ENCODE measurements at regions not wholly inside any gene's neighbourhood (a gene's known extent, or its start where the extent isn't known, plus 50 kb on each side); places are given as distances from the start of the nearest gene placed in this dataset.

DNA sequence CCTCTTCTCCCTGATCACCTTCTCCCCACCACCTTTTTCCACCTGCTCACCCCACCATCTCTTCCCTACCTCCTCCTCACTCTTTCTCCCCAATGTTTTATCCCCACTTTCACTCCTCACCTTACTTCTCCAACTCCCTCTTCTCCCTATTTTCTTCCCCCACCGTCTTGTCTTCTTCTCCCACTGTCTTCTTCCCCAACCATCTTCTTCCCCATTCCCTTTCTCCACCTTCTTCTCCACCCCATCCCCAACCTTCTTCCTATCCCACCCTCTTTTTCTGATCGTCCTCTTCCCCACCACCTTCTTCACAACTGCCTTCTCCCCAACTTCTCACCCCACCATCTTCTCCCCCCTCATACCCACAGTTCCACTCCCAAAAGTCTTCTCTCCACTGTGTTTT is 929.4 kb downstream of the UQCRFS1 start:
- H3K27me3 ChIP-seq (ENCODE audit: insufficient read depth, low read length): no peaks in the 10 kb centered on the region
- no peak overlapping the region for H2AFZ ChIP-seq (ENCODE audit: low read length)
- no peaks in the 10 kb centered on the region for H3K36me3 ChIP-seq (ENCODE audit: insufficient read depth, low read length)
- H3K4me1 ChIP-seq (ENCODE audit: insufficient read depth, low read length): no peaks in the 10 kb centered on the region
- no peaks in the 10 kb centered on the region for H4K20me1 ChIP-seq (ENCODE audit: insufficient read depth, low read length)
- no peak overlapping the region for H3K4me3 ChIP-seq (ENCODE audit: insufficient read depth, low read length)
- TF ChIP-seq, protein P1, sequence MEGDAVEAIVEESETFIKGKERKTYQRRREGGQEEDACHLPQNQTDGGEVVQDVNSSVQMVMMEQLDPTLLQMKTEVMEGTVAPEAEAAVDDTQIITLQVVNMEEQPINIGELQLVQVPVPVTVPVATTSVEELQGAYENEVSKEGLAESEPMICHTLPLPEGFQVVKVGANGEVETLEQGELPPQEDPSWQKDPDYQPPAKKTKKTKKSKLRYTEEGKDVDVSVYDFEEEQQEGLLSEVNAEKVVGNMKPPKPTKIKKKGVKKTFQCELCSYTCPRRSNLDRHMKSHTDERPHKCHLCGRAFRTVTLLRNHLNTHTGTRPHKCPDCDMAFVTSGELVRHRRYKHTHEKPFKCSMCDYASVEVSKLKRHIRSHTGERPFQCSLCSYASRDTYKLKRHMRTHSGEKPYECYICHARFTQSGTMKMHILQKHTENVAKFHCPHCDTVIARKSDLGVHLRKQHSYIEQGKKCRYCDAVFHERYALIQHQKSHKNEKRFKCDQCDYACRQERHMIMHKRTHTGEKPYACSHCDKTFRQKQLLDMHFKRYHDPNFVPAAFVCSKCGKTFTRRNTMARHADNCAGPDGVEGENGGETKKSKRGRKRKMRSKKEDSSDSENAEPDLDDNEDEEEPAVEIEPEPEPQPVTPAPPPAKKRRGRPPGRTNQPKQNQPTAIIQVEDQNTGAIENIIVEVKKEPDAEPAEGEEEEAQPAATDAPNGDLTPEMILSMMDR (IDR thresholded peaks at IDR 0.05; ENCODE audit: extremely low read depth, low read depth, low read length): no peak
- DNase-seq (ENCODE audit: insufficient read length, low spot score, missing footprints): no peak
- no peaks in the 10 kb centered on the region for H3K79me2 ChIP-seq (ENCODE audit: insufficient read depth, low read length)
- H3K27ac ChIP-seq (ENCODE audit: low read depth, low read length): no peak overlapping the region
- no peak overlapping the region for H3K4me2 ChIP-seq (ENCODE audit: insufficient read depth, low read length)
- no peaks in the 10 kb centered on the region for H3K9me3 ChIP-seq (ENCODE audit: low read depth, low read length)

DNA sequence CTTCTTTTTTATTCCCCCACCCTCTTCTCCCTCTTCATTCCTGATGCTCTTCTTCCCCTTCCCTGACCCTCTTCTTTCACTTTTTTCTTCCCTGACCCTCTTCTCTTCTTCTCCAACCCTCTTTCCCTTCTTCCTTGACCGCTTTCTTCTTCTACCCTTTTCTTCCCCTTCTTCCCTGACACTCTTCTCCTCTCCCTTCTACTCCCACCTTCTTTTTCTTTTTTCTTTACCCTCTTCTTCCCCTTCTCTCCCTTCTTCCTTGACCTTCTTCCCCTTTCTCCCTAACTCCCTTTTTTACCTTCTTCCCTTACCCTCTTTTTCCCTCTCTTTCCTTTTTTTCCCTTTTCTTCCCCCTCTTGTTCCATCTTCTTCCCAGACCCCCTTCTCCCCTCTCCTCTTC is 931.3 kb downstream of the UQCRFS1 start:
- Histone ChIP-seq H3K36me3 (ENCODE audit: insufficient read depth, low read length) (no peaks in the 10 kb centered on the region), H3K27ac (ENCODE audit: low read depth, low read length) (no peak overlapping the region), H3K4me1 (ENCODE audit: insufficient read depth, low read length) (no peaks in the 10 kb centered on the region), H3K79me2 (ENCODE audit: insufficient read depth, low read length) (no peaks in the 10 kb centered on the region), H3K4me3 (ENCODE audit: insufficient read depth, low read length) (no peak overlapping the region), H4K20me1 (ENCODE audit: insufficient read depth, low read length) (no peaks in the 10 kb centered on the region), H3K4me2 (ENCODE audit: insufficient read depth, low read length) (no peak overlapping the region), H3K9me3 (ENCODE audit: low read depth, low read length) (no peaks in the 10 kb centered on the region), H2AFZ (ENCODE audit: low read length) (no peak overlapping the region), H3K27me3 (ENCODE audit: insufficient read depth, low read length) (no peaks in the 10 kb centered on the region)
- no peak for DNase-seq (ENCODE audit: insufficient read length, low spot score, missing footprints)
- TF ChIP-seq, protein P1 (IDR thresholded peaks at IDR 0.05; ENCODE audit: extremely low read depth, low read depth, low read length): no peak

DNA sequence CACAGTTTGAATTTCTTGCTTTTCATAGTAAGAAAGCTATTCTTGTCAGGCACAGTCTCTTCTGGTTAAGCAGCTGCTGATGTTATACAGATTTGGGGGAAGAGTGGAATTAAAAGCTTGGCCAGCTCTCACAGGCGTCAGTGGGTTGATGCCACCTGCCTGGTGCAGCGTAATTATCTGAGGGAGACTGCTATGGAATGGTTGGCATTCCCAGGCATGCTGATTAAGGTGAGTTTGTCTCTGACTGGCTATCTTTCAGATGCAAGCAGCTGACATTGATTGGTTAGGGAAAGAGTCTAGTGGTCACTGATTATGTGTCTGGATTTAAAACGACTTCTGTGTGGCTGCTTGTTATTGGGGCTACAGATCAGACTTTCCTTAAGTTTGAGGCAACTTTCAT is 948.4 kb downstream of the UQCRFS1 start:
- DNase-seq (ENCODE audit: insufficient read length, low spot score, missing footprints): no peak
- H3K27ac ChIP-seq (ENCODE audit: low read depth, low read length): no peak overlapping the region
- no peaks in the 10 kb centered on the region for H3K36me3 ChIP-seq (ENCODE audit: insufficient read depth, low read length)
- no peaks in the 10 kb centered on the region for H3K27me3 ChIP-seq (ENCODE audit: insufficient read depth, low read length)
- no peaks in the 10 kb centered on the region for H3K9me3 ChIP-seq (ENCODE audit: low read depth, low read length)
- no peak overlapping the region for H3K4me2 ChIP-seq (ENCODE audit: insufficient read depth, low read length)
- H2AFZ ChIP-seq (ENCODE audit: low read length): no peak overlapping the region
- TF ChIP-seq, protein P1 (IDR thresholded peaks at IDR 0.05; ENCODE audit: extremely low read depth, low read depth, low read length): no peak
- H4K20me1 ChIP-seq (ENCODE audit: insufficient read depth, low read length): no peaks in the 10 kb centered on the region
- H3K79me2 ChIP-seq (ENCODE audit: insufficient read depth, low read length): no peaks in the 10 kb centered on the region
- no peak overlapping the region for H3K4me3 ChIP-seq (ENCODE audit: insufficient read depth, low read length)
- no peaks in the 10 kb centered on the region for H3K4me1 ChIP-seq (ENCODE audit: insufficient read depth, low read length)

DNA sequence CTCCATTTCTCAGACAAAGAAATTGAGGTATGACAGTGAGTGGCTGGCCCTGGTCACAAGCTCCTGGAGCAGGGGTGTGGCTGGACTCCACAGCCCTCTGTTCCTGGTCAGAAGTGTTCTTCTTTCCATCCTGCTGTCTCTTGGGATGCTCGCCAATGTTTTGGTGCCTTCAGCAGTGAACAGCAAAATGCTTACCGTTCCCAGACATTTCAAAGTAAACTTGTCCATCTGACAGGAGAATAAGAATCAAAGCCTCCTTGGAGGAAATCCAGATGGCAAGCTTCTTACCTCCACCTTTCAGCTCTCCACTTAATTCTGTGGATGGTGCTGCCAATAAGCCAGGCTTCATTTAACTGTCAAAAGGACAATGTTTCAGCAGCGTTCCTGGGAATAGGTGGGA is 954.1 kb downstream of the UQCRFS1 start:
- Histone ChIP-seq H3K36me3 (ENCODE audit: insufficient read depth, low read length) (no peaks in the 10 kb centered on the region), H3K9me3 (ENCODE audit: low read depth, low read length) (no peaks in the 10 kb centered on the region), H3K27me3 (ENCODE audit: insufficient read depth, low read length) (no peaks in the 10 kb centered on the region), H3K4me1 (ENCODE audit: insufficient read depth, low read length) (no peaks in the 10 kb centered on the region), H3K27ac (ENCODE audit: low read depth, low read length) (no peak overlapping the region), H3K4me2 (ENCODE audit: insufficient read depth, low read length) (no peak overlapping the region), H3K79me2 (ENCODE audit: insufficient read depth, low read length) (no peaks in the 10 kb centered on the region), H3K4me3 (ENCODE audit: insufficient read depth, low read length) (no peak overlapping the region), H4K20me1 (ENCODE audit: insufficient read depth, low read length) (no peaks in the 10 kb centered on the region), H2AFZ (ENCODE audit: low read length) (no peak overlapping the region)
- TF ChIP-seq, protein P1 (IDR thresholded peaks at IDR 0.05; ENCODE audit: extremely low read depth, low read depth, low read length): no peak
- DNase-seq (ENCODE audit: insufficient read length, low spot score, missing footprints): no peak

Measured in osteoblast (primary cell).